ENCODE measurements at regions not wholly inside any gene's neighbourhood (a gene's known extent, or its start where the extent isn't known, plus 50 kb on each side); places are given as distances from the start of the nearest gene placed in this dataset.

GRCh38 chr5:93096561-93096960 lies 484.5 kb downstream of the NR2F1-AS1 start:
- Histone ChIP-seq H3K4me1 (no peaks in the 10 kb centered on the region), H3K9me3 (peaks cover 0 to 3% (median 0%) of the 10 kb centered on the region in 12 donors), H3K27ac (no peak overlapping the region), H3K36me3 (no peaks in the 10 kb centered on the region), H3K4me3 (no peak overlapping the region), H3K27me3 (peaks cover 0 to 4% (median 0%) of the 10 kb centered on the region in 9 donors)
- DNase-seq, result no peak
- no peak for ATAC-seq
- TF ChIP-seq POLR2A (IDR thresholded peaks at IDR 0.05), result no peak
- no peak for TF ChIP-seq CTCF (IDR thresholded peaks at IDR 0.05)
- intact Hi-C loops (cut with DNase I), result loop anchor here in 1 of 10 donors (10.0 kb wide), 1 partner anchor 488 kb away; the partner anchor contains the start of genes NR2F1 and NR2F1-AS1
- 69 to 78% (median 73%) methylated on average over 1 of the region's 1 CpG for WGBS, 4 donors

GRCh38 chr5:93092349-93093105 lies 488.5 kb downstream of the NR2F1-AS1 start:
- no peak for DNase-seq
- intact Hi-C loops (cut with DNase I), result loop anchor here in 3 of 10 donors (5.0 to 10.0 kb wide), 2 partner anchors 490 to 492 kb away; partner anchors contain the start of genes NR2F1 (in 3 of the 3) and NR2F1-AS1 (in 3 of the 3)
- H3K4me3 ChIP-seq, result no peak overlapping the region
- H3K4me1 ChIP-seq, result peaks cover 0 to 13% (median 1%) of the 10 kb centered on the region in 12 donors
- no peaks in the 10 kb centered on the region for H3K36me3 ChIP-seq
- WGBS, 4 donors, result 83 to 91% (median 87%) methylated on average over 2 of the region's 2 CpGs
- H3K9me3 ChIP-seq, result no peaks in the 10 kb centered on the region
- no peak for ATAC-seq
- TF ChIP-seq POLR2A (IDR thresholded peaks at IDR 0.05) (no peak), CTCF (IDR thresholded peaks at IDR 0.05) (peak in 4 of 12 donors; percentile 26 to 40 (median 33))
- no peaks in the 10 kb centered on the region for H3K27me3 ChIP-seq
- no peak overlapping the region for H3K27ac ChIP-seq

- intact Hi-C loops (cut with DNase I), result loop anchor here in 3 of 10 donors (5.0 to 10.0 kb wide), 2 partner anchors 492 to 494 kb away; partner anchors contain the start of genes NR2F1 (in 3 of the 3) and NR2F1-AS1 (in 3 of the 3)
- H3K36me3 ChIP-seq, result no peaks in the 10 kb centered on the region
- H3K4me3 ChIP-seq, result no peak overlapping the region
- no peak overlapping the region for H3K27ac ChIP-seq
- no peaks in the 10 kb centered on the region for H3K9me3 ChIP-seq
- no peak for ATAC-seq
- H3K4me1 ChIP-seq, result peaks cover 0 to 13% (median 1%) of the 10 kb centered on the region in 12 donors
- TF ChIP-seq POLR2A (IDR thresholded peaks at IDR 0.05), result no peak
- TF ChIP-seq CTCF (IDR thresholded peaks at IDR 0.05), result no peak
- WGBS, 4 donors, result 65 to 67% (median 66%) methylated on average over 5 of the region's 5 CpGs
- no peaks in the 10 kb centered on the region for H3K27me3 ChIP-seq
- no peak for DNase-seq
Observed at GRCh38 chr5:93090698-93091097, 490.3 kb downstream of the NR2F1-AS1 start.

- DNase-seq, result peak in 2 of 5 donors; percentile 9 to 26
- no peaks in the 10 kb centered on the region for H3K36me3 ChIP-seq
- H3K4me1 ChIP-seq, result peaks cover 0 to 13% (median 1%) of the 10 kb centered on the region in 12 donors
- intact Hi-C loops (cut with DNase I), result no loop called here
- no peaks in the 10 kb centered on the region for H3K27me3 ChIP-seq
- no peaks in the 10 kb centered on the region for H3K9me3 ChIP-seq
- TF ChIP-seq CTCF (IDR thresholded peaks at IDR 0.05) (no peak), POLR2A (IDR thresholded peaks at IDR 0.05) (no peak)
- peak in 3 of 4 donors; percentile 39 to 79 (median 48) for ATAC-seq
- no peak overlapping the region for H3K27ac ChIP-seq
- 57 to 68% (median 63%) methylated on average over 7 of the region's 7 CpGs for WGBS, 4 donors
- no peak overlapping the region for H3K4me3 ChIP-seq
Observed at GRCh38 chr5:93088592-93089389, 492.2 kb downstream of the NR2F1-AS1 start.

All from heart left ventricle (tissue), 16 donors.